GM18873 (cell line): ENCODE measurements at regions not wholly inside any gene's neighbourhood (a gene's known extent, or its start where the extent isn't known, plus 50 kb on each side); places are given as distances from the start of the nearest gene placed in this dataset.

ENCODE experiments used
- ATAC-seq: cut with Tn5 transposase; IDR thresholded peaks from one replicate; pipeline ENCODE4 v1.9.1; 2021; ENCODE audit warnings: mild to moderate bottlenecking, moderate library complexity, moderate number of reproducible peaks; ENCODE audit not compliant: unreplicated experiment, low FRiP score

DNA sequence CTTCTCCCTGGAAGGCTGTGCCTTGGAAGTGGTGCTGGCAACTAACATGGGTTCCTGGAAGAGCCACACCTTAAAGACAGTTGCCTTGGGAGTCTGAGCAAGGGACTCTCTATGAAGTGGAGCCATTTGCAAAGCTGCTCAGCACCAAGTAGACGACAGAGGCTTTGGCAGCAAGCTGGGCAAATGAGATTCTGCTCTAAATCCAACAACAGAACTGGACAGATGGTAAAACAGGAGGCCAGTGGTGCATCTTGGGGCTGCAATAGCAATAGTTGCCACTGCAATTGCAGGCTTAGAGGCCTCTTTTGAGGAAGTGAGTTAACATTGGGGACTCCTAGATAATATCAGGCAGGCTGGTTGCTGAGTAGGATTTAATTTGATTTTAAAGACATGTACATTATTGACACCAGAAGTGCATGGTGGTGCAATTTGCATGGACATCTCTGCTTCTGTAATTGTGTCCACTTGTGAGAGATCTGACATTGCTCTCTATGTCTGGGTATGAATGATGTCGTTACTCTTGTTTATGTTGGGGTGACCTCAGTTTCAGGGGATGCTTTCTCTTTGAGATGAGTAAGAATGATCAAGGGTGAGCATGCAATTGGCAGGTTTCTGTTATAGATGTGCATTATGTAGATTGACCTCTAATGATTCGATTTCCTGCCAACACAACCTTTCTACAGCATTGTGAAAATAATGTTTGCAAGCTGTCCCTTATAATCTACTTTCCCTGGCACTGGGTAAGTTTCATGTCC, 568.3 kb upstream of the MEX3C start:
- ATAC-seq, result no peak

DNA sequence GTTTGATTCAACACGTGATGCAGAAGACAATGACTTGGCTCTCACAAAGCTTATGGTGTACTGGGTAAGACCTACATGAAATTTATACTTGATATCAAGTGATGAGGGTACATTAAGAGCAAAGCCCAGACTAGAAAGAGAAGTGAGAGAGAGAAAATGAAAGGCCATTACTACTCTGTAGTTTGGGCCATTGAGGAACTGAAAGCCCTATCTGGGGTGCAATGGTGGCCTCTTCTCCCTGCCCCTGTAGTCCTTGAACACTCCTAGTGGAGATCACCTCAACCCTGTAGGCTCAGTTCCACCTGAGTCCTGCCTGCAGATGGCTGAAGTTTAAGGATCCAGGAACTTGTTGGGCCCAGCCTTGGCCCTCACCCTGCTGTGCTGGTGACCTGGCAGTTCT, 569.8 kb upstream of the MEX3C start:
- no peak for ATAC-seq

DNA sequence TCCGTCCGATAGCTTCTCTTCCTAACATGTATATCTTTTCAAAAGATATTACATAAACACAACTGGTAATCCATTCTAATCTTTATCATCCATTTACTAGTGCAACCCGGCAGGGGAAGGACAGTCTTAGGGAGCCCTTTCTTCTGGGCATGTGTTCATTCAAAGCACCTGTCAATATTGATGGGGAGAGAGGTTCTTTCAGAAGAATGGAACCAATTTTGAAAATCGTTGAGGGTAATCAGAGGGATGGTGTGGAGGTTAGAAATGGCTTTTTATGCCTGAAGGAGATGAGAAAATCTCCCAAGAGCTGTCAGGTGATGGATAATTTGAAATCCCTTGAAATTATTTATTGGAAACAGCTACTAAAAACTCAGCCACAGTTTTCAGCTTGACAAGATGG, 561.9 kb upstream of the DCC start:
- ATAC-seq, result no peak

DNA sequence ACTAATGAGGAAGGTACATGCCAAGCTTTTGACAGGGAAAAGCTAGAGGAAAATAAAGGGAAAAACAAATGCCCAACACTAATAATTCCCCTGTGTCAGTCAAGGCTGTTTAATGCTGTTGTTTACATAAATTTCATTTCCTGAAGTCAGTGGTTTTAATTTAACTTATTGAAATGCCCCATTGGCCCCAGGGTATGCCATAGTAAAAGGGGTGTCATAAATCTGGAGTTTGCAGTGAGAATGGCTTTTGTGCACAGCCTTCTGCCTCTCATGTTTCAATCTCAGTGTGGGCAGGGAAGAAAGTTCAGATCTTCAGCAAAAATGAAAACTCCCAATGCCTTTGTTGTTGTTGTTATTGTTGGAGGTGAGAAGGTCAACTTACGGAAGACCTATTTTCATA, 550.1 kb upstream of the DCC start:
- ATAC-seq, result no peak

GRCh38 chr18:51801514-51801913, 538.5 kb upstream of the DCC start:
- ATAC-seq, result no peak

GRCh38 chr18:51802569-51803428, 537.2 kb upstream of the DCC start:
- ATAC-seq, result no peak

DNA sequence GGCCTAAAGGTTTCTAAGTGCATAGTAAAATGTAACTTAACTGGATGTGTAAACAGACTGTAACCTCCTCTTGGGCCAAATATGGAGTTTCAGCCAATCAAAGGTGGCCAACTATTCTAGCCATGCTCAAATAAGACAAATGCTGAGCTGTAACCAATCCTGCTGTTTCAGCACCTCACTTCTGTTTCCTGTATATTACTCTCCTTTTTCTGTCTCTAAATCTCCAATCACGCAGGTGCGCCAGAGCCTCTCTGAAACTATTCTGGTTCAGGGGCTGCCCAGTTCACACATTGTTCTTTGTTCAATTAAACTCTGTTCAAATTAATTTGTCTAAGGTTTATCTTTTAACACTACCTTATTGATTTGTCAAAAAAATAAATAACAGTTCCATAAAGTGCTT, 532.7 kb upstream of the DCC start:
- no peak for ATAC-seq

GRCh38 chr18:51811883-51812282, 528.1 kb upstream of the DCC start:
- ATAC-seq, result no peak

GRCh38 chr18:51813740-51814139, 526.3 kb upstream of the DCC start:
- no peak for ATAC-seq

DNA sequence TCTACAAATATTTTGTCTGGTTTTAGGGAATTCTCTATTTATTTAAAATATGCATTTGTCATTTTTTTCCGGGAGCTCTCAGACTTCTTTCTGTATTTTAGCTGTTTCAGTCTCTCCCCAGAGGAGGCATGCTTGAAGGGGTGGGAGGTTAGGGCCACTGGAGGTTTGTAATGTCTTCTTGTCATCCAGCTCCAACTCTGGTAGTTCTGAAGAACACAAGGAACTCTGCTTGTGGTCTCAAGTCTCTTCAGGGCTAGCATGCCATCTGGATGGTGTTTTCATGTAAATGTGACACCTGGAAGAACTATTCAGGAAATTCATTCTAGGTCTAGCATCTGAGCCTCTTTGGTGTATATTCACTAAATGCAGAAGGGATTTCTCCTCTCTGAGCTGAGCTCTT, 518.4 kb upstream of the DCC start:
- no peak for ATAC-seq

DNA sequence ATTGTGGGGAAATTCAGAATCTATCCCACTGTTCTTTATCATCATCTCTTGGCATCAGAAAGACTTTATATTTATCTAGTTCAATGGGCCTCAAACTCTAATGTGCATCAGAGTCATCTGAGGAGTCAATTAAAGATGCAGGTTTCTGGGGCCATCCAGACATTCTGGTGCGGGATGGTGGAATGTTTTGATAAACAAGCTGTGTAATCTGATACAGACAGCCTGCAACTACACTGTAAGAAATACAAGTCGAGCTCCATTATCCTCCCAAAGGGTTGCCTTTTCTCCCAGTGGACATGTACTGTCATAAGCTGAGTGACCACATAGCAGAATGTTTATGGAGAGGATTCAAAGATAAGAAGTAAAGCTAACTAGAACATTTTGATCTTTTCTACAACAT, 515.3 kb upstream of the DCC start:
- no peak for ATAC-seq

DNA sequence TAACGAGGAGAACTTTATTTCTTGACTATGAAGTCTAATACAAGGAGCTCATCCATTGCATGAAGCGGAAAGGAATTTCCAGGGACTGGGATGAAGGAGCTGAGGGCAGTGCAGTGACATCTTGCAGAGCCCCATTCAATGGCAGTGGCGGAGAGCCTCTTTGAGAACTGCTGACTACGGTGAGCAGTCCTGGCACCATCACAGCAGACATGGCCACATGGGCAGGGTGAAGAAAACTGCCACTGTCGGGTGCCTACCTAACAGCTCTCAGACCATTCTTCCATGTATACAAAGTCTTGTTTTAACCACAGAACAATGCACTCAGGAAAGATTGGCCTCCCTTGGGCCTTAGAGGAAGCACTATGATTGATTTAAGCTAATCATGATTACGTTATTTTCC, 506.1 kb upstream of the DCC start:
- ATAC-seq, result no peak

DNA sequence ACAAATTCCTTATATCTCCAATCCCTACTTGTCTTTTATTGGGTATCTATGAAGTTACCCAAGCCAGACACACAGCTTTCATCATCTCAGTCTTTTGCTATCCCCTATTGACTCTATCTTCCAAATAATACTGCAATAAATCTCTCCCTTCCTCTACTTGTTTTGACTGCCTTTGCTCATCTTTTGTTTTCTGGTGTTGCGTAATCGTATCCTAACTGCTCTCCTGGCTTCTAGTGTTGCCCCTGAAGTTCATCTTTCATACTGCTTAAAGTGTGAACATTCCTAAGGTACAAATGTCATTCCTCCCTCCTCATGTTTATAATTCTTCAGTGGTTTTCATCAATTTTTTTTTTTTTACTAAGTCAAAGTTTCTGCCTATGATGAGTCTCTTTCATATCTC, 491.3 kb upstream of the DCC start:
- no peak for ATAC-seq

DNA sequence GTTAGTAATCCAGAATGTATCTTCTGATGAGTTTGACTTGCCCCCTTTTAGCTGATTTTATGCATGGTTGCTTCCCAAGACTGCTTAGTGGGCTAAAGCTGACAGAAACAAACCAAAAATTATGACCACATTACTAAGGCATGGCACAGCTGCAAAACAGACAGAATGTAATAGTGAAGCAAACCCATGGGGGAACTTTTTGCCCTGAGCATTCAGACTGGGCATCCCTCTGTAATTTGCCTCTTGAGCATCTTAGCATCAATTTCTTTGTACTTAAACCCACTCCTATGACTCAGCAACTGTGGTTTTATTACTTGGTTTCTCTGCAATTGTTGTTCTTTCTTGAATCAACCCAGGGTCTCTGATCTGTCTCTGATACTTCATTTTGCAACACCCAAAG, 487.3 kb upstream of the DCC start:
- ATAC-seq, result no peak

DNA sequence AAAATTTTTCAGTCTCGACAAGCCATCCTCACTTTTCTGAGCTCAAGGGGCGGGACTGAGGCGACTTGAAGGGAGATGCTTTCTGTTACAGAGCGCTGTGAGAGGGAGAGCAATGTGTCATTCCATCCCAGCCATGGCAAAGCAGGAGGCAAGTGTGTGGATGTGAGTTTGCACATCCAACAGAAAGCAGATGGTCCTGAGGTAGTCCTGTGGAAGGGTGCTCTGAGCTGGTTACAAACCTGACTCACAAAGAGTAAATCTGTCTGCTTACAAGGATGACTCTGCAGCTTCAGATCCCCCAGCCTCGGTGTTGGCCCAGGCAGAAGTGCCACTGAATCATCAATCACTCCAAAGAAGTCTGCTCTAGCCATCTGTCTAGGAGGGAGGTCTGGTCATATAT, 482.0 kb upstream of the DCC start:
- no peak for ATAC-seq

DNA sequence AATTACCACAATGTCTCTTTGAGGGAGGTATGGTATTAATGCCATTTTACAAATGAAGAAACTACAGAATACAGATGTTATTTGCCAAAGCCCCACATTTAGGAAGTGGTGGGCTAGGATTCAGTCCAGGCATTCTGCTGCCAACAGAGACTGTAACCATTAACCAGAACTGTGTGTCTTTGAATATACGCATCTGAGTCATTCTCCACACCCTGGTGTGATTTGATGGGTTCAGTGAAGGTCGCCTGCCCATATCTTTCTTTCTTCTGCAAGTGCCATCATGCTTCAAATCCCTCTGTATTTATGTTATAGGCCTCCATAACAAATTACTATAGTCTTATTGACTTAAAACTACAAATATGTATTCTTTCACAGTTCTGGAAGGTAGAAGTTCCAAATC, 479.0 kb upstream of the DCC start:
- no peak for ATAC-seq

DNA sequence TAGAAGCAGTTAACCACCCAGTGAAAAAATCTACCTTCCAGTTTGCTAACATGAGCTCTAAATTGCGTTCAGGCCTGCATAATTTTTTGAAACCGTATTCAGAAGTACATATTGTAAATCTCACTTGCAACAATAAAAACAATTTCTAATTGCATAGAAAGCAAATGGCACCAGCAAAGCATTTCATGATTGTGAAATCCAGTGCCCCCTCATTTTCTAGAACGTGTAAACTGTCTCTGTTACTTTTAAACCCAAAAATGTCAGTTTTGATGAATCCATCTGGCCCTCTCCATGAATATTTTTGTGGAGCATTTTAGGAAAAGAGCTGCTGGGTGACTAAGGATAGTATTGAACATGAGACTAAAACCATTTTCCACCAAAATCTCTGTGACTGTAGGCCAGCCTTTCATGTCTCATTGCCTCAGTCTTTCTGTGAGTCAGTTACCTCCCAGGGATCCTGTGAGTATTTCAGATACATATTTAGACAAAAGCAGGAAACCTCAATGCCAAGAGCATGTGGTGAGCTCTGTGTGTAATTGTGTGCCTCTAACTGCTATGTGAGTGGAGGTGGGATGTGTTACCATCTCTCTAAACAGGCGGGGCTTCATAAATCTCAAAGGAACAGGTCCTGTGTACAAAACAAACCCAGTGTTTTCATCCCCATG, 477.8 kb upstream of the DCC start:
- ATAC-seq, result no peak

- ATAC-seq, result no peak
Measured at GRCh38 chr18:51864219-51864965, 475.6 kb upstream of the DCC start.

DNA sequence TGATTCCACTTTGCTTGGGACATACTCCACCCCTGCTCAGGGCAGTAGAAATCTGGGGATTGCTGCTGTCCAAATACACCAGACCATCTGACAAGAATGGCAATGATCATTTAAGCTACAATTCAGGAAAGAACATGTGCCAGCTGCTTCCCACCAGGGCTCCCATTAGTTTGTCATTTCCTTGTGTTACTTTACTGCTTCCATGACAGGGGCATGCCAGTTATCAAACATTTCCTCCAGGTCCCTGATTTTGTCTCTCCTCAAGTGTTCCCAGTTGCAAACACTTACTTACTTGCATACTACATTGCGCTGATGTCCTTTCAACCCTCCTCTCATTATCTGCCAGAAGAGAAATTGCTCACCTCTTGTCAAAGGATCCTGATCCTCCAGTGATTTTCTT, 474.5 kb upstream of the DCC start:
- ATAC-seq, result no peak

DNA sequence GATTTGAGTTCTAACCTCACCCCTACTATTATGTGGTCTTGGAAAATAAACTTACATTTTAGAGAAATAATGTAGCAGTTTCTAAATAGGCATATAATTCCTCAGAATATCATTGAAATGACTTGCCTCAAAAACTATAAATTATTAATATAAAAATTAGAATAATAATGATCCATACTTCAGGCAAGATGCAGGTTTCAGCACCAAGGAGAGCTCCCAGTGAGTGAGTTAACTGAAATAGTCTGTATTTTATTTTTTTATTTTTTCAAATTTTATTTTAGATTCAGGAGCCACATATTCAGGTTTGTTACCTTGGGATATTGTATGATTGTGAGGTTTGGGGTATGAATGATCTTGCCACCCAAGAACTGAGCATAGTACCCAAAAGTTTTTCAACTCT, 472.2 kb upstream of the DCC start:
- ATAC-seq, result no peak

GRCh38 chr18:51878724-51879123, 461.3 kb upstream of the DCC start:
- no peak for ATAC-seq
